ENCODE measurements at regions not wholly inside any gene's neighbourhood (a gene's known extent, or its start where the extent isn't known, plus 50 kb on each side); places are given as distances from the start of the nearest gene placed in this dataset.
"Not testable (repeated sequence)": the region's sequence is repeated elsewhere in the genome, so short reads cannot be mapped to it uniquely, and the experiment has no call there.

GRCh38 chr6:145266432-145267075 lies 468.8 kb downstream of the EPM2A start:
- DNase-seq, result no peak

GRCh38 chr6:145267076-145267867 lies 468.0 kb downstream of the EPM2A start:
- DNase-seq, result no peak

GRCh38 chr6:145270464-145270863 lies 464.9 kb downstream of the EPM2A start:
- no peak for DNase-seq

GRCh38 chr6:145271040-145271439 lies 464.3 kb downstream of the EPM2A start:
- DNase-seq, result no peak

GRCh38 chr6:145271577-145271976 lies 463.7 kb downstream of the EPM2A start:
- no peak for DNase-seq

GRCh38 chr6:145272246-145272645 lies 463.1 kb downstream of the EPM2A start:
- no peak for DNase-seq

- no peak for DNase-seq
Measured at GRCh38 chr6:145273136-145273535, 462.2 kb downstream of the EPM2A start.

GRCh38 chr6:145274083-145274482 lies 461.2 kb downstream of the EPM2A start:
- no peak for DNase-seq

GRCh38 chr6:145275019-145275418 lies 460.3 kb downstream of the EPM2A start:
- DNase-seq, result no peak

- DNase-seq, result no peak
Measured at GRCh38 chr6:145275787-145276186, 459.5 kb downstream of the EPM2A start.

- DNase-seq, result no peak
Measured at GRCh38 chr6:145276756-145277155, 458.6 kb downstream of the EPM2A start.

- DNase-seq, result no peak
Measured at GRCh38 chr6:145277358-145278086, 457.8 kb downstream of the EPM2A start.

- DNase-seq, result no peak
Measured at GRCh38 chr6:145278163-145278807, 457.0 kb downstream of the EPM2A start.

- no peak for DNase-seq
Measured at GRCh38 chr6:145279551-145279950, 455.8 kb downstream of the EPM2A start.

- DNase-seq, result no peak
Measured at GRCh38 chr6:145279993-145280392, 455.3 kb downstream of the EPM2A start.

- DNase-seq, result not testable (repeated sequence)
Measured at GRCh38 chr6:145283209-145283608, 452.1 kb downstream of the EPM2A start.

GRCh38 chr6:145283856-145284255 lies 451.5 kb downstream of the EPM2A start:
- no peak for DNase-seq

- DNase-seq, result no peak
Measured at GRCh38 chr6:145286916-145287315, 448.4 kb downstream of the EPM2A start.

GRCh38 chr6:145289573-145289972 lies 445.7 kb downstream of the EPM2A start:
- no peak for DNase-seq

GRCh38 chr6:145290122-145290521 lies 445.2 kb downstream of the EPM2A start:
- DNase-seq, result no peak

- no peak for DNase-seq
Measured at GRCh38 chr6:145292066-145292465, 443.3 kb downstream of the EPM2A start.

GRCh38 chr6:145294942-145295341 lies 440.4 kb downstream of the EPM2A start:
- DNase-seq, result no peak

GRCh38 chr6:145295746-145296145 lies 439.6 kb downstream of the EPM2A start:
- DNase-seq, result no peak

Measured in stimulated activated CD4-positive, alpha-beta T cell treated with anti-CD3 and anti-CD28 coated beads, Interleukin-1b, Interleukin-23, amount 100 ng/mL, for 48 hours (primary cell).